Spleen (tissue), 7 donors: ENCODE measurements at regions not wholly inside any gene's neighbourhood (a gene's known extent, or its start where the extent isn't known, plus 50 kb on each side); places are given as distances from the start of the nearest gene placed in this dataset.

ENCODE experiments used
- CTCF ChIP-seq, 11 experiments: fragments of 200-600 bp in 7 of 11; fragments of 450-650 bp in 4 of 11; sonication (generic) in 4 of 11; IDR thresholded peaks in 8 of 11; conservative IDR thresholded peaks in 3 of 11; 1 replicate in 7 of 11; 2 replicates in 4 of 11; pipeline versions ENCODE4 v1.4.0 to v1.8.0; 2016 to 2021; ENCODE audit warnings: antibody characterized with exemption in 11 of 11, inconsistent platforms in 4 of 11, mild to moderate bottlenecking in 1 of 11
- POLR2A ChIP-seq, 3 donors: fragments of 450-650 bp; IDR thresholded peaks; one replicate each; pipeline ENCODE4 v1.5.1; 2017; ENCODE audit warnings: antibody characterized with exemption in 3 of 3, mild to moderate bottlenecking in 1 of 3
- donor health status: DM: no; HTN: no; CAD: no; lungs with moderate emphysema.
- donor health status: DM: no; HTN: no; CAD: no.
- donor health status: DM: no; HTN: no; CAD: no.

GRCh38 chr19:33953592-33953991, 156.9 kb downstream of the KCTD15 start:
- TF ChIP-seq CTCF (IDR thresholded peaks at IDR 0.05 in 8 of 11, conservative IDR thresholded peaks at IDR 0.05 in 3 of 11) (no peak), POLR2A (IDR thresholded peaks at IDR 0.05) (no peak)
